Neural crest cell (in vitro differentiated cells): ENCODE measurements at regions not wholly inside any gene's neighbourhood (a gene's known extent, or its start where the extent isn't known, plus 50 kb on each side); places are given as distances from the start of the nearest gene placed in this dataset.

Source experiments
- DNase-seq: peaks from one replicate; pipeline ENCODE4 v3.0.0; 2021; ENCODE audit warnings: low read depth, mixed read lengths, low spot score
- H3K27ac Mint-ChIP-seq: one replicate; pipeline ENCODE4 v1.8.0; 2021; ENCODE audit warnings: mild to moderate bottlenecking, mixed read lengths; ENCODE audit not compliant: unreplicated experiment
- H3K27me3 Mint-ChIP-seq: 2 replicates; pipeline ENCODE4 v1.8.0; 2021; ENCODE audit warnings: low read depth, mild to moderate bottlenecking, mixed read lengths
- H3K36me3 Mint-ChIP-seq: 2 replicates; pipeline ENCODE4 v1.8.0; 2021; ENCODE audit warnings: low read depth, mild to moderate bottlenecking, mixed read lengths
- H3K4me1 Mint-ChIP-seq: 2 replicates; pipeline ENCODE4 v1.8.0; 2021; ENCODE audit warnings: mixed read lengths
- H3K4me3 Mint-ChIP-seq: one replicate; pipeline ENCODE4 v1.8.0; 2021; ENCODE audit warnings: mild to moderate bottlenecking, mixed read lengths
- H3K9me3 Mint-ChIP-seq: 2 replicates; pipeline ENCODE4 v1.8.0; 2021; ENCODE audit warnings: mixed read lengths
- CTCF ChIP-seq: fragments of 200-600 bp; sonication (generic); conservative IDR thresholded peaks from 2 replicates; pipeline ENCODE4 v1.5.0; 2021; ENCODE audit warnings: antibody characterized with exemption, mild to moderate bottlenecking

GRCh38 chr2:128777196-128778035, 458.7 kb upstream of the HS6ST1 start:
- H3K27me3 Mint-ChIP-seq: no peaks in the 10 kb centered on the region
- no peak overlapping the region for H3K4me3 Mint-ChIP-seq
- H3K27ac Mint-ChIP-seq: no peak overlapping the region
- no peak for TF ChIP-seq CTCF
- H3K36me3 Mint-ChIP-seq: no peaks in the 10 kb centered on the region
- no peaks in the 10 kb centered on the region for H3K4me1 Mint-ChIP-seq
- H3K9me3 Mint-ChIP-seq: no peaks in the 10 kb centered on the region
- DNase-seq: no peak

- TF ChIP-seq CTCF: no peak
- Mint-ChIP-seq H3K27ac (no peak overlapping the region), H3K36me3 (no peaks in the 10 kb centered on the region), H3K9me3 (no peaks in the 10 kb centered on the region), H3K27me3 (no peaks in the 10 kb centered on the region), H3K4me3 (no peak overlapping the region), H3K4me1 (no peaks in the 10 kb centered on the region)
- no peak for DNase-seq
These were observed 460.2 kb upstream of the HS6ST1 start for GRCh38 chr2:128778843-128779242.

GRCh38 chr2:128779301-128780095, 460.8 kb upstream of the HS6ST1 start:
- no peaks in the 10 kb centered on the region for H3K36me3 Mint-ChIP-seq
- DNase-seq: no peak
- H3K27ac Mint-ChIP-seq: peak overlapping the region; percentile 62
- H3K9me3 Mint-ChIP-seq: no peaks in the 10 kb centered on the region
- no peak for TF ChIP-seq CTCF
- H3K4me1 Mint-ChIP-seq: no peaks in the 10 kb centered on the region
- H3K4me3 Mint-ChIP-seq: no peak overlapping the region
- no peaks in the 10 kb centered on the region for H3K27me3 Mint-ChIP-seq

GRCh38 chr2:128780434-128781080, 461.9 kb upstream of the HS6ST1 start:
- Mint-ChIP-seq H3K4me1 (no peaks in the 10 kb centered on the region), H3K27ac (no peak overlapping the region), H3K4me3 (no peak overlapping the region), H3K9me3 (no peaks in the 10 kb centered on the region), H3K27me3 (no peaks in the 10 kb centered on the region), H3K36me3 (no peaks in the 10 kb centered on the region)
- DNase-seq: no peak
- TF ChIP-seq CTCF: no peak

GRCh38 chr2:128781166-128781565, 462.5 kb upstream of the HS6ST1 start:
- Mint-ChIP-seq H3K36me3 (no peaks in the 10 kb centered on the region), H3K4me3 (no peak overlapping the region), H3K9me3 (no peaks in the 10 kb centered on the region), H3K4me1 (peaks cover under 1% of the 10 kb centered on the region), H3K27me3 (no peaks in the 10 kb centered on the region), H3K27ac (no peak overlapping the region)
- DNase-seq: no peak
- no peak for TF ChIP-seq CTCF
